CD4-positive, alpha-beta T cell (primary cell): ENCODE measurements at regions not wholly inside any gene's neighbourhood (a gene's known extent, or its start where the extent isn't known, plus 50 kb on each side); places are given as distances from the start of the nearest gene placed in this dataset.
"Not testable (repeated sequence)": the region's sequence is repeated elsewhere in the genome, so short reads cannot be mapped to it uniquely, and the experiment has no call there.

Experiments
- ATAC-seq: fragments of 200-7000 bp; cut with Tn5 transposase; one replicate; pipeline ENCODE4 v1.10.0; 2022; ENCODE audit warnings: mild to moderate bottlenecking; ENCODE audit not compliant: poor library complexity
- CTCF ChIA-PET: fragments of 350-600 bp; sonication (Branson Sonifier 250); formaldehyde crosslinking; loops from one replicate; lab custom pipeline; 2021; ENCODE audit warnings: antibody characterized with exemption, inconsistent platforms; lab: Charles Lee
- POLR2A ChIA-PET: fragments of 350-600 bp; sonication (Branson Sonifier 250); formaldehyde crosslinking; loops from one replicate; lab custom pipeline; 2021; ENCODE audit warnings: antibody characterized with exemption, inconsistent platforms; lab: Charles Lee
- DNase-seq, 14 experiments: peaks; one replicate each; pipeline ENCODE4 v3.0.0-alpha.2; 2013 to 2020; ENCODE audit warnings: mixed read lengths in 2 of 14
- H3K27ac ChIP-seq, 2 donors: one replicate each; pipeline versions ENCODE4 v1.5.1 to v1.7.0; 2013; ENCODE audit warnings: low read length in 2 of 2, low read depth in 1 of 2, mild to moderate bottlenecking in 1 of 2
- H3K27me3 ChIP-seq, 2 experiments: 1 replicate in 1 of 2; 2 replicates in 1 of 2; pipeline versions ENCODE4 v1.6.1 to v1.7.0; 2013; ENCODE audit warnings: low read length in 2 of 2, control low read depth in 1 of 2, mild to moderate bottlenecking in 1 of 2, moderate library complexity in 1 of 2; ENCODE audit not compliant: insufficient read depth in 2 of 2, control insufficient read depth in 1 of 2
- H3K36me3 ChIP-seq: one replicate; pipeline ENCODE4 v1.6.1; 2013; ENCODE audit warnings: low read length, control low read depth; ENCODE audit not compliant: insufficient read depth
- H3K4me1 ChIP-seq: one replicate; pipeline ENCODE4 v1.6.1; 2013; ENCODE audit warnings: low read length, control low read depth; ENCODE audit not compliant: insufficient read depth
- H3K4me3 ChIP-seq: one replicate; pipeline ENCODE4 v1.5.1; 2013; ENCODE audit warnings: mild to moderate bottlenecking, low read length, moderate library complexity
- H3K9me3 ChIP-seq, 2 experiments: 1 replicate in 1 of 2; 2 replicates in 1 of 2; pipeline versions ENCODE4 v1.6.1 to v1.7.0; 2013; ENCODE audit warnings: low read length in 2 of 2, mild to moderate bottlenecking in 2 of 2, control low read depth in 1 of 2, moderate library complexity in 1 of 2; ENCODE audit not compliant: control insufficient read depth in 1 of 2, insufficient read depth in 1 of 2
- H3K27ac Mint-ChIP-seq: one replicate; pipeline ENCODE4 v1.8.0; 2020; ENCODE audit warnings: mixed read lengths
- H3K27me3 Mint-ChIP-seq: one replicate; pipeline ENCODE4 v1.8.0; 2021; ENCODE audit warnings: mixed read lengths
- H3K36me3 Mint-ChIP-seq: one replicate; pipeline ENCODE4 v1.8.0; 2021; ENCODE audit warnings: low read depth, mixed read lengths
- H3K4me1 Mint-ChIP-seq: one replicate; pipeline ENCODE4 v1.8.0; 2021; ENCODE audit warnings: low read depth, mixed read lengths
- H3K4me3 Mint-ChIP-seq: one replicate; pipeline ENCODE4 v1.8.0; 2020; ENCODE audit warnings: mild to moderate bottlenecking, mixed read lengths
- H3K9me3 Mint-ChIP-seq: one replicate; pipeline ENCODE4 v1.8.0; 2020; ENCODE audit warnings: mixed read lengths
- intact Hi-C, 2 experiments: fragments of 100-400 bp; cut with DNase I in 1 of 2; cut with micrococcal nuclease in 1 of 2; formaldehyde crosslinking; loops; one replicate each; pipeline versions ENCODE4 v1.15.1 to v1.9.0; 2023 to 2025; cut with DNase I, micrococcal nuclease
- TF ChIP-seq, protein P1 (sequence below): fragments of 200-600 bp; IDR thresholded peaks from one replicate; pipeline ENCODE4 v1.8.0; 2022; ENCODE audit warnings: antibody characterized with exemption, mild to moderate bottlenecking

DNA sequence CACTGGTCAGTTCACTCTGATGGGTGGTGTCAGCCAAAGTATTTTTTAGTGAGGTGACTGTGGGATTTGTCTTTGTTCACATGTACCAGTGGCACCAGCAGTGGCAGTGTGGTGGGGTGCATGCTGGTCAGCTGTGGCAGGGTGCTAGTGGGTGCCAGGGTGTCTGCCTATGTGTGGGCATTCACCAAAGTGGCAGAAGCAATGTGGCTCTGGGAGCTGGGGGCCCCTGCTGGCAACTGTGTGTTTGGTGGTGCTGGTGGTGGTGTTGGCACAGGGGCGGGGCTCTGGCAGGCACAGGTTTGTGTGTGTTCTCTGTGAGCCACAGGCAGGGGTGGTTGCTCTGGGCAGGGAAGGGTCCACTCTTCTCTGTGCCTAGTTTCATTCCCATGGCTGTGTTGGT lies 161.5 kb downstream of the CENPF start:
- H3K4me3 ChIP-seq = no peak overlapping the region
- H3K27ac Mint-ChIP-seq = no peak overlapping the region
- H3K4me1 ChIP-seq = no peaks in the 10 kb centered on the region
- TF ChIP-seq, protein P1, sequence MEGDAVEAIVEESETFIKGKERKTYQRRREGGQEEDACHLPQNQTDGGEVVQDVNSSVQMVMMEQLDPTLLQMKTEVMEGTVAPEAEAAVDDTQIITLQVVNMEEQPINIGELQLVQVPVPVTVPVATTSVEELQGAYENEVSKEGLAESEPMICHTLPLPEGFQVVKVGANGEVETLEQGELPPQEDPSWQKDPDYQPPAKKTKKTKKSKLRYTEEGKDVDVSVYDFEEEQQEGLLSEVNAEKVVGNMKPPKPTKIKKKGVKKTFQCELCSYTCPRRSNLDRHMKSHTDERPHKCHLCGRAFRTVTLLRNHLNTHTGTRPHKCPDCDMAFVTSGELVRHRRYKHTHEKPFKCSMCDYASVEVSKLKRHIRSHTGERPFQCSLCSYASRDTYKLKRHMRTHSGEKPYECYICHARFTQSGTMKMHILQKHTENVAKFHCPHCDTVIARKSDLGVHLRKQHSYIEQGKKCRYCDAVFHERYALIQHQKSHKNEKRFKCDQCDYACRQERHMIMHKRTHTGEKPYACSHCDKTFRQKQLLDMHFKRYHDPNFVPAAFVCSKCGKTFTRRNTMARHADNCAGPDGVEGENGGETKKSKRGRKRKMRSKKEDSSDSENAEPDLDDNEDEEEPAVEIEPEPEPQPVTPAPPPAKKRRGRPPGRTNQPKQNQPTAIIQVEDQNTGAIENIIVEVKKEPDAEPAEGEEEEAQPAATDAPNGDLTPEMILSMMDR = no peak
- peaks cover 8% of the 10 kb centered on the region for H3K27me3 Mint-ChIP-seq
- no peak overlapping the region for H3K27ac ChIP-seq
- H3K9me3 Mint-ChIP-seq = peaks cover 19% of the 10 kb centered on the region
- intact Hi-C loops = no loop called here
- POLR2A ChIA-PET = no interaction called here
- H3K4me3 Mint-ChIP-seq = no peak overlapping the region
- H3K27me3 ChIP-seq = no peaks in the 10 kb centered on the region
- H3K4me1 Mint-ChIP-seq = no peaks in the 10 kb centered on the region
- peaks cover 11 to 26% of the 10 kb centered on the region in 2 experiments for H3K9me3 ChIP-seq
- ATAC-seq = no peak
- no peak for DNase-seq
- peaks cover 18% of the 10 kb centered on the region for H3K36me3 Mint-ChIP-seq
- H3K36me3 ChIP-seq = no peaks in the 10 kb centered on the region
- CTCF ChIA-PET = no interaction called here

DNA sequence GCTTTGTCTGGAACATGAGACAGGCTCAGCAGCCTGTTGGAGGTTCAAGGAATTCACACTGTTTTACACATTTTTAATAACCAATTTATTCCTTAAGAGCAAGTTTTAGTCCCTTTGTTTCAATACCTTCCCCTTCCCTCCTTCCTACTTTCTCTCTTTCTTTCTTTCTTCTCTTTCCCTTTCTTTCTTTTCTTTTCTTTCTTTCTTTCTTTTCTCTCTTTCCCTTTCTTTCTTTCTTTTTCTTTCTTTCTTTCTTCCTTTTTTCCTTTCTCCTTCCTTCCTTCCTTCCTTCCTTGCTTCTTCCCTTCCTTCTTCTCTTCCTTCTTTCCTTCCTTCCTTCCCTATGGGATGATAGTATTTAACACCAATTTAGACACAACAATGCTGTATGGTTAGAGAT lies 164.2 kb downstream of the CENPF start:
- Histone ChIP-seq H3K4me3 (no peak overlapping the region), H3K4me1 (no peaks in the 10 kb centered on the region), H3K9me3 (peaks cover 10 to 11% of the 10 kb centered on the region in 2 experiments), H3K27ac (no peak overlapping the region), H3K27me3 (no peaks in the 10 kb centered on the region), H3K36me3 (no peaks in the 10 kb centered on the region)
- Mint-ChIP-seq H3K36me3 (peaks cover 8% of the 10 kb centered on the region), H3K27me3 (no peaks in the 10 kb centered on the region), H3K27ac (no peak overlapping the region), H3K4me1 (no peaks in the 10 kb centered on the region), H3K9me3 (peaks cover 7% of the 10 kb centered on the region), H3K4me3 (no peak overlapping the region)
- DNase-seq (no peak), ATAC-seq (no peak)
- intact Hi-C loops = no loop called here
- POLR2A ChIA-PET = no interaction called here
- CTCF ChIA-PET = no interaction called here
- TF ChIP-seq, protein P1 = no peak

DNA sequence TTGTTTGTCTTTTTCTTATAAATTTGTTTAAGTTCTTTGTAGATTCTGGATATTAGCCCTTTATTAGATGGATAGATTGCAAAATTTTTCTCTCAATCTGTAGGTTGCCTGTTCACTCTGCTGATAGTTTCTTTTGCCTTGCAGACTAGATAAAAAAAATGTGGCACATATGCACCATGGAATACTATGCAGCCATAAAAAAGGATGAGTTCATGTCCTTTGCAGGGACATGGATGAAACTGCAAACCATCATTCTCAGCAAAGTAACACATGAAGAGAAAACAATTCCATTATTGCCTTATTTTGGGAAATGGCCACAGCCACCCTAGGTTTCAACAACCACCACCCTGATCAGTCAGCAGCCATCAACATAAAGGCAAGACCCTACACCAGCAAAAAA lies 166.7 kb downstream of the CENPF start:
- H3K4me3 Mint-ChIP-seq, intact Hi-C loops, H3K27ac ChIP-seq, ATAC-seq, H3K4me1 ChIP-seq, H3K4me3 ChIP-seq, H3K27me3 ChIP-seq, H3K4me1 Mint-ChIP-seq, H3K36me3 ChIP-seq, H3K36me3 Mint-ChIP-seq, H3K27me3 Mint-ChIP-seq, H3K9me3 ChIP-seq, POLR2A ChIA-PET, H3K9me3 Mint-ChIP-seq, DNase-seq, CTCF ChIA-PET, H3K27ac Mint-ChIP-seq: not testable (repeated sequence)

DNA sequence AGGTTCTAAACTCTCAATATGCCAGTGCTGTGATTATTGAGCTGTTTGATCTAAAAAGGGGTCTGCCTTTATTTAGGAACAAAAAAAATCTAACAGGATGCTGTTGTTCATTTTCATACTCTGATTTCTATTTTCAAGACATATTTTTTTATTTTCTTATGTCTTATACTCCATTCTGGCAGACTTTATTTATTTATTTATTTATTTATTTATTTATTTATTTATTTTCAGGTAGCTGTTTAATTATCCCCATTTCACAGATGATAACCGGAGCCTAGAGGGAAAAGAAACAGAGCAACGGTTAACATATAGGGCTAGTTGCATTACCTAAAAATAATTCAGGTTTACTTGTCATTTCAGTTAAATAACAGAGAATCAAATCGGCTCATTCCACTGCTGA lies 174.4 kb downstream of the CENPF start:
- DNase-seq = no peak
- Mint-ChIP-seq H3K9me3 (no peaks in the 10 kb centered on the region), H3K4me1 (no peaks in the 10 kb centered on the region), H3K4me3 (no peak overlapping the region), H3K27ac (no peak overlapping the region), H3K36me3 (no peaks in the 10 kb centered on the region), H3K27me3 (no peaks in the 10 kb centered on the region)
- H3K9me3 ChIP-seq = no peaks in the 10 kb centered on the region
- H3K4me3 ChIP-seq = no peak overlapping the region
- intact Hi-C loops = no loop called here
- TF ChIP-seq, protein P1 = no peak
- no peaks in the 10 kb centered on the region for H3K36me3 ChIP-seq
- H3K4me1 ChIP-seq = no peaks in the 10 kb centered on the region
- H3K27ac ChIP-seq = no peak overlapping the region
- POLR2A ChIA-PET = no interaction called here
- no peaks in the 10 kb centered on the region for H3K27me3 ChIP-seq
- no peak for ATAC-seq
- CTCF ChIA-PET = no interaction called here
